ENCODE measurements at regions not wholly inside any gene's neighbourhood (a gene's known extent, or its start where the extent isn't known, plus 50 kb on each side); places are given as distances from the start of the nearest gene placed in this dataset.

DNA sequence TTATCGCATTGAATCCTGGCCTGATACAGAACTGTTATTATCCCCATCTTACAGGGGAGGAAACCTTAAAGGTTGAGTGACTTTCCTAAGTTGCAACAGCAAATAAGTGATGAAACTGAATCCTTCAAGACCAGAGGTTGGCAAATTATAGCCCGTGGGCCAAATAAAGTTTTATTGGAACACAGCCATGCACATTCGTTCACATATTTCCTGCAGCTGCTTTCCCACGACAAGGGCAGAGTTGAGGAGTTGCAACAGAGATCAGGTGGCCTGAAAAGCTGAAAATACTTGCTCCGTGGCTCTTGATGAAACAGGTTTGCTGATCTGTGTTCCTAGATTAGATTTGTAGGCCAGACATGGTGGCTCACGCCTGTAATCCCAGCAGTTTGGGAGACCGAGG, 126.7 kb downstream of the PHETA1 start:
- no peak for TF ChIP-seq POLR2A (IDR thresholded peaks at IDR 0.05)
- TF ChIP-seq, protein P1, sequence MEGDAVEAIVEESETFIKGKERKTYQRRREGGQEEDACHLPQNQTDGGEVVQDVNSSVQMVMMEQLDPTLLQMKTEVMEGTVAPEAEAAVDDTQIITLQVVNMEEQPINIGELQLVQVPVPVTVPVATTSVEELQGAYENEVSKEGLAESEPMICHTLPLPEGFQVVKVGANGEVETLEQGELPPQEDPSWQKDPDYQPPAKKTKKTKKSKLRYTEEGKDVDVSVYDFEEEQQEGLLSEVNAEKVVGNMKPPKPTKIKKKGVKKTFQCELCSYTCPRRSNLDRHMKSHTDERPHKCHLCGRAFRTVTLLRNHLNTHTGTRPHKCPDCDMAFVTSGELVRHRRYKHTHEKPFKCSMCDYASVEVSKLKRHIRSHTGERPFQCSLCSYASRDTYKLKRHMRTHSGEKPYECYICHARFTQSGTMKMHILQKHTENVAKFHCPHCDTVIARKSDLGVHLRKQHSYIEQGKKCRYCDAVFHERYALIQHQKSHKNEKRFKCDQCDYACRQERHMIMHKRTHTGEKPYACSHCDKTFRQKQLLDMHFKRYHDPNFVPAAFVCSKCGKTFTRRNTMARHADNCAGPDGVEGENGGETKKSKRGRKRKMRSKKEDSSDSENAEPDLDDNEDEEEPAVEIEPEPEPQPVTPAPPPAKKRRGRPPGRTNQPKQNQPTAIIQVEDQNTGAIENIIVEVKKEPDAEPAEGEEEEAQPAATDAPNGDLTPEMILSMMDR (IDR thresholded peaks at IDR 0.05), result no peak
- TF ChIP-seq POLR2AphosphoS5 (IDR thresholded peaks at IDR 0.05), result no peak

Measured in breast epithelium (tissue), 3 donors.